C4-2B (cell line): ENCODE measurements at regions not wholly inside any gene's neighbourhood (a gene's known extent, or its start where the extent isn't known, plus 50 kb on each side); places are given as distances from the start of the nearest gene placed in this dataset.
"Not testable (repeated sequence)": the region's sequence is repeated elsewhere in the genome, so short reads cannot be mapped to it uniquely, and the experiment has no call there.

ENCODE experiments used
- CTCF ChIP-seq: fragments of 450-650 bp; conservative IDR thresholded peaks from 2 replicates; pipeline ENCODE4 v1.5.1; 2017; ENCODE audit warnings: mild to moderate bottlenecking
- ZFX ChIP-seq: fragments of 450-650 bp; IDR thresholded peaks from 2 replicates; pipeline ENCODE4 v1.6.1; 2017

- not testable (repeated sequence) for TF ChIP-seq CTCF, ZFX
Observed at GRCh38 chr11:82396639-82397038, 337.0 kb downstream of the FAM181B start.
